HepG2 (cell line): ENCODE measurements at regions not wholly inside any gene's neighbourhood (a gene's known extent, or its start where the extent isn't known, plus 50 kb on each side); places are given as distances from the start of the nearest gene placed in this dataset.

Experiments used
- ATAC-seq: fragments of 200-7000 bp; cut with Tn5 transposase; 3 replicates; pipeline ENCODE4 v1.9.1; 2020; ENCODE audit warnings: mild to moderate bottlenecking, moderate library complexity
- BruUV-seq: library from RNA; stranded (reverse); fragments of 400-500 nt; replicated peaks from 2 replicates; lab custom pipeline; 2021; lab: Mats Ljungman, UMichigan
- CTCF ChIA-PET: fragments of 300-600 bp; formaldehyde crosslinking; extraction: SDS; loops from one replicate; lab custom pipeline; 2021; ENCODE audit warnings: low total read pairs, inconsistent platforms, low intra/inter-chr PET ratio; lab: Yijun Ruan, JAX
- POLR2A ChIA-PET: fragments of 350-600 bp; sonication (Branson Sonifier 250); formaldehyde crosslinking; loops from one replicate; lab custom pipeline; 2020; ENCODE audit warnings: antibody characterized with exemption, inconsistent platforms; lab: Yijun Ruan, JAX
- DNase-seq: peaks from one replicate; pipeline ENCODE4 v3.0.0-alpha.2; 2015; ENCODE audit warnings: low spot score
- FAIRE-seq: peaks from 3 replicates; lab custom pipeline; 2011; peaks lifted over from hg19 to GRCh38; lab: Jason Lieb, UNC
- H2AFZ ChIP-seq: one replicate; pipeline ENCODE4 v1.6.1; 2011; ENCODE audit warnings: low read length, inconsistent platforms
- H3K27ac ChIP-seq: fragments of 300-600 bp; 3 replicates; pipeline ENCODE4 v1.8.0; 2011; ENCODE audit warnings: mixed run types, mild to moderate bottlenecking, mixed read lengths, low read length, inconsistent platforms; ENCODE audit not compliant: insufficient read depth; ENCODE audit errors: extremely low read length
- H3K27me3 ChIP-seq, 2 experiments: fragments of 200-600 bp in 1 of 2; 2 replicates in 1 of 2; 3 replicates in 1 of 2; pipeline versions ENCODE4 v1.6.0 to v1.8.0; 2011; ENCODE audit warnings: low read length in 2 of 2, mild to moderate bottlenecking in 2 of 2, moderate library complexity in 2 of 2, inconsistent platforms in 1 of 2; ENCODE audit not compliant: insufficient read depth in 2 of 2, control insufficient read depth in 1 of 2
- H3K36me3 ChIP-seq, 2 experiments: fragments of 200-600 bp in 1 of 2; replicated peaks in 1 of 2; 2 replicates in 1 of 2; 3 replicates in 1 of 2; pipeline versions ENCODE4 v1.5.1 to v1.8.0; 2011; ENCODE audit warnings: low read length in 2 of 2, inconsistent platforms in 1 of 2; ENCODE audit not compliant: insufficient read depth in 2 of 2, control insufficient read depth in 1 of 2
- H3K4me1 ChIP-seq: 2 replicates; pipeline ENCODE4 v1.5.1; 2012; ENCODE audit warnings: low read length, inconsistent platforms; ENCODE audit not compliant: insufficient read depth
- H3K4me2 ChIP-seq: 2 replicates; pipeline ENCODE4 v1.6.0; 2011; ENCODE audit warnings: low read depth, low read length, inconsistent platforms
- H3K4me3 ChIP-seq, 3 experiments: fragments of 200-600 bp in 1 of 3; sonication (generic), shearing (Covaris generic) in 1 of 3; replicated peaks in 1 of 3; 2 replicates each; pipeline ENCODE4 v1.5.1; 2011 to 2016; ENCODE audit warnings: low read length in 3 of 3, inconsistent platforms in 2 of 3, low read depth in 2 of 3, mild to moderate bottlenecking in 2 of 3, control low read depth in 1 of 3, mixed read lengths in 1 of 3; ENCODE audit not compliant: insufficient read depth in 1 of 3
- H3K79me2 ChIP-seq: one replicate; pipeline ENCODE4 v1.6.1; 2011; ENCODE audit warnings: low read length, inconsistent platforms; ENCODE audit not compliant: insufficient read depth
- H3K9ac ChIP-seq: 2 replicates; pipeline ENCODE4 v1.6.0; 2011; ENCODE audit warnings: mild to moderate bottlenecking, low read depth, low read length, inconsistent platforms; ENCODE audit not compliant: insufficient read depth
- H3K9me3 ChIP-seq: 2 replicates; pipeline ENCODE4 v1.5.1; 2012; ENCODE audit warnings: mild to moderate bottlenecking, low read length
- H4K20me1 ChIP-seq: 2 replicates; pipeline ENCODE4 v1.6.0; 2011; ENCODE audit warnings: inconsistent platforms, mild to moderate bottlenecking, low read length, moderate library complexity; ENCODE audit not compliant: insufficient read depth
- GMEB2 ChIP-seq: IDR thresholded peaks from 2 replicates; pipeline ENCODE4 v1.6.1; 2016; ENCODE audit warnings: missing biosample characterization, missing genetic modification reagents, low read depth
- GTF2F1 ChIP-seq: fragments of 150-350 bp; IDR thresholded peaks from 2 replicates; pipeline ENCODE4 v1.6.1; 2014; ENCODE audit warnings: low read length
- HDAC1 ChIP-seq: sonication (generic); formaldehyde crosslinking; IDR thresholded peaks from 2 replicates; pipeline ENCODE4 v1.5.1; 2020; ENCODE audit warnings: mild to moderate bottlenecking, missing genetic modification reagents
- HHEX ChIP-seq: IDR thresholded peaks from 2 replicates; pipeline ENCODE4 v1.6.1; 2016; ENCODE audit warnings: control low read depth
- PAX8 ChIP-seq: sonication (generic); formaldehyde crosslinking; IDR thresholded peaks from 2 replicates; pipeline ENCODE4 v1.8.0; 2022; ENCODE audit warnings: mild to moderate bottlenecking, missing genetic modification reagents, borderline replicate concordance
- TARDBP ChIP-seq: sonication (generic); formaldehyde crosslinking; IDR thresholded peaks from 2 replicates; pipeline ENCODE4 v1.8.0; 2022; ENCODE audit warnings: mild to moderate bottlenecking, missing genetic modification reagents
- ZKSCAN8 ChIP-seq: IDR thresholded peaks from 2 replicates; pipeline ENCODE4 v1.6.1; 2016; ENCODE audit warnings: borderline replicate concordance, missing genetic modification reagents, missing compliant biosample characterization
- ZNF121 ChIP-seq: sonication (generic); formaldehyde crosslinking; IDR thresholded peaks from 2 replicates; pipeline ENCODE4 v1.5.0; 2020; ENCODE audit warnings: mild to moderate bottlenecking, missing genetic modification reagents
- ZNF326 ChIP-seq: sonication (generic); formaldehyde crosslinking; IDR thresholded peaks from 2 replicates; pipeline ENCODE4 v1.4.0; 2020; ENCODE audit warnings: missing genetic modification reagents, borderline replicate concordance
- WGBS: methylation state at CpG from one replicate; pipeline ENCODE4 v1.1.6; 2017; ENCODE audit warnings: low lambda C conversion rate; 5-methylcytosine and 5-hydroxymethylcytosine counted together
- in situ Hi-C: cut with HindIII; loops from 2 replicates; pipeline ENCODE4 v1.10.0; 2017; ENCODE audit warnings: low pct_unique_long_range_greater_than_20kb; ENCODE audit not compliant: extremely low pct_ligation_motif_present
- intact Hi-C: fragments of 100-400 bp; cut with micrococcal nuclease; formaldehyde crosslinking; loops from one replicate; pipeline ENCODE4 v1.10.0; 2022; ENCODE audit not compliant: unreplicated experiment

GRCh38 chr4:35793045-35793722 is 451.1 kb downstream of the ARAP2 start:
- Histone ChIP-seq H3K36me3 (no peaks in the 10 kb centered on the region), H4K20me1 (no peaks in the 10 kb centered on the region), H3K4me3 (no peak overlapping the region), H3K27ac (no peak overlapping the region), H3K9me3 (peaks cover 30% of the 10 kb centered on the region), H3K4me2 (no peak overlapping the region), H3K27me3 (no peaks in the 10 kb centered on the region), H3K9ac (no peak overlapping the region), H3K4me1 (no peaks in the 10 kb centered on the region), H3K79me2 (no peaks in the 10 kb centered on the region), H2AFZ (no peak overlapping the region)
- ChIA-PET CTCF (no interaction called here), POLR2A (no interaction called here)
- ATAC-seq = no peak
- no peak for DNase-seq
- in situ Hi-C loops = no loop called here
- 7% methylated on average over 1 of the region's 1 CpG for WGBS
- intact Hi-C loops = no loop called here
- TF ChIP-seq HHEX (CRISPR knock-in tag) = no peak
- no peak for TF ChIP-seq GTF2F1
- TF ChIP-seq TARDBP = no peak
- no peak for TF ChIP-seq GMEB2 (CRISPR knock-in tag)
- no peak for TF ChIP-seq ZNF121 (CRISPR knock-in tag)
- TF ChIP-seq ZKSCAN8 (CRISPR knock-in tag) = no peak
- TF ChIP-seq ZNF326 (CRISPR knock-in tag) = no peak
- no peak for TF ChIP-seq PAX8
- TF ChIP-seq HDAC1 (CRISPR knock-in tag) = no peak
- BruUV-seq = no TSS peak
- no peak for FAIRE-seq
